ENCODE measurements at regions not wholly inside any gene's neighbourhood (a gene's known extent, or its start where the extent isn't known, plus 50 kb on each side); places are given as distances from the start of the nearest gene placed in this dataset.

- Histone ChIP-seq H3K9me3 (ENCODE audit: insufficient read depth, low read depth, low read length) (no peaks in the 10 kb centered on the region), H3K9ac (ENCODE audit: low read depth, low read length, poor library complexity, severe bottlenecking) (no peak overlapping the region), H3K79me2 (ENCODE audit: insufficient read depth, low read length) (no peaks in the 10 kb centered on the region), H2AFZ (ENCODE audit: low read length) (no peak overlapping the region), H3K4me1 (ENCODE audit: insufficient read depth, low read length, poor library complexity, severe bottlenecking) (no peaks in the 10 kb centered on the region), H4K20me1 (ENCODE audit: insufficient read depth, low read length, poor library complexity, severe bottlenecking) (no peaks in the 10 kb centered on the region), H3F3A (ENCODE audit: low read depth) (no peaks in the 10 kb centered on the region), H3K4me3 (ENCODE audit: low read length, poor library complexity, severe bottlenecking) (no peak overlapping the region), H3K36me3 (ENCODE audit: insufficient read depth, low read length) (no peaks in the 10 kb centered on the region), H3K4me2 (ENCODE audit: low read depth, low read length, poor library complexity, severe bottlenecking) (no peak overlapping the region), H3K9me2 (replicated peaks; ENCODE audit: low read depth, low read length) (no peaks in the 10 kb centered on the region), H3K27me3 (ENCODE audit: insufficient read depth, low read length, poor library complexity, severe bottlenecking) (no peaks in the 10 kb centered on the region)
- TF ChIP-seq CTCF (conservative IDR thresholded peaks at IDR 0.05; ENCODE audit: low read length) = no peak
- TF ChIP-seq EZH2phosphoT487 (IDR thresholded peaks at IDR 0.05; ENCODE audit: borderline replicate concordance) = no peak
These were observed 857.3 kb upstream of the KCND2 start for GRCh38 chr7:119415682-119416081.

GRCh38 chr7:119421657-119422056, 851.3 kb upstream of the KCND2 start:
- Histone ChIP-seq H3K9me2 (replicated peaks; ENCODE audit: low read depth, low read length) (no peaks in the 10 kb centered on the region), H3K9me3 (ENCODE audit: insufficient read depth, low read depth, low read length) (no peaks in the 10 kb centered on the region), H3F3A (ENCODE audit: low read depth) (no peaks in the 10 kb centered on the region), H3K79me2 (ENCODE audit: insufficient read depth, low read length) (no peaks in the 10 kb centered on the region), H3K4me3 (ENCODE audit: low read length, poor library complexity, severe bottlenecking) (no peak overlapping the region), H3K36me3 (ENCODE audit: insufficient read depth, low read length) (no peaks in the 10 kb centered on the region), H3K9ac (ENCODE audit: low read depth, low read length, poor library complexity, severe bottlenecking) (no peak overlapping the region), H3K4me2 (ENCODE audit: low read depth, low read length, poor library complexity, severe bottlenecking) (no peak overlapping the region), H2AFZ (ENCODE audit: low read length) (no peak overlapping the region), H4K20me1 (ENCODE audit: insufficient read depth, low read length, poor library complexity, severe bottlenecking) (no peaks in the 10 kb centered on the region), H3K27me3 (ENCODE audit: insufficient read depth, low read length, poor library complexity, severe bottlenecking) (no peaks in the 10 kb centered on the region), H3K4me1 (ENCODE audit: insufficient read depth, low read length, poor library complexity, severe bottlenecking) (no peaks in the 10 kb centered on the region)
- no peak for TF ChIP-seq EZH2phosphoT487 (IDR thresholded peaks at IDR 0.05; ENCODE audit: borderline replicate concordance)
- no peak for TF ChIP-seq CTCF (conservative IDR thresholded peaks at IDR 0.05; ENCODE audit: low read length)

DNA sequence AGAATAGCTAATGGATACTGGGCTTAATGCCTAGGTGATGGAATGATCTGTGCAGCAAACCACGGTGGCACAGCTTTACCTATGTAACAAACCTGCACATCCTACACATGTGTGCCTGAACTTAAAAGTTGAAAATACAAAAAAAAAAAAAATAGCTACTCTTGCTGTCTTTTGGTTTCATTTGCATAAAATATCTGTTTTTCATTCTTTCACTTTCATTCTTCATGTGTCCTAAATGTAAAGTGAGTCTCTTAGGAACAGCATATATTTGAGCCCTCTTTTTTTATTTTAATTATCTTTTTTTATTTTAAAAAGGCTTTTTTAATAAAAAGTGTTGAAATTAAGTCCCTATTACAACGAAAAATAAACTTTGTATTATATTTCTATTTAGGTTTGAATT, 836.1 kb upstream of the KCND2 start:
- H3K9me3 ChIP-seq (ENCODE audit: insufficient read depth, low read depth, low read length) = no peaks in the 10 kb centered on the region
- no peak overlapping the region for H2AFZ ChIP-seq (ENCODE audit: low read length)
- no peaks in the 10 kb centered on the region for H3K9me2 ChIP-seq (replicated peaks; ENCODE audit: low read depth, low read length)
- H3K79me2 ChIP-seq (ENCODE audit: insufficient read depth, low read length) = no peaks in the 10 kb centered on the region
- H3K4me1 ChIP-seq (ENCODE audit: insufficient read depth, low read length, poor library complexity, severe bottlenecking) = no peaks in the 10 kb centered on the region
- H3K4me3 ChIP-seq (ENCODE audit: low read length, poor library complexity, severe bottlenecking) = no peak overlapping the region
- H3K27me3 ChIP-seq (ENCODE audit: insufficient read depth, low read length, poor library complexity, severe bottlenecking) = no peaks in the 10 kb centered on the region
- H3K9ac ChIP-seq (ENCODE audit: low read depth, low read length, poor library complexity, severe bottlenecking) = no peak overlapping the region
- no peaks in the 10 kb centered on the region for H3F3A ChIP-seq (ENCODE audit: low read depth)
- no peak overlapping the region for H3K4me2 ChIP-seq (ENCODE audit: low read depth, low read length, poor library complexity, severe bottlenecking)
- H4K20me1 ChIP-seq (ENCODE audit: insufficient read depth, low read length, poor library complexity, severe bottlenecking) = no peaks in the 10 kb centered on the region
- H3K36me3 ChIP-seq (ENCODE audit: insufficient read depth, low read length) = no peaks in the 10 kb centered on the region
- TF ChIP-seq CTCF (conservative IDR thresholded peaks at IDR 0.05; ENCODE audit: low read length) = no peak

Measured in Loucy (cell line).